ENCODE measurements at regions not wholly inside any gene's neighbourhood (a gene's known extent, or its start where the extent isn't known, plus 50 kb on each side); places are given as distances from the start of the nearest gene placed in this dataset.

DNA sequence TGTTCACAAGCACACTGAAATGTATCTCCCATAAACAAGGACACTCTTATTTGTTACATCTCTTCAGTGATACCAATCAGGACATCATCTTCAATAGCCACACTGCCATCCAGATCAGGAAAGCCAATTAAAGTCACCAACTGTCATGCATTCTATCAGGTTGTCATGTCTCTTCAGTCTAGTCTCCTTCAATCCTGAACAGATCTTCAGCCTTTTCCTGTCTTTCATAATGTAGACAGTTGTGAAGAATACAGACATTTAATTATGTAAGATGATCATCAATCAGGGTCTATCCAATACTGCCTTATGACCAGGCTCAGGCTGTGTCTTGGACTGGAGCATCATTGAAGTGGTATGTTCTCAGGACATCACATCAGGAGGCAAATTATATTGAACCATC is 419.8 kb upstream of the SMC2 start:
- TF ChIP-seq, protein P1, sequence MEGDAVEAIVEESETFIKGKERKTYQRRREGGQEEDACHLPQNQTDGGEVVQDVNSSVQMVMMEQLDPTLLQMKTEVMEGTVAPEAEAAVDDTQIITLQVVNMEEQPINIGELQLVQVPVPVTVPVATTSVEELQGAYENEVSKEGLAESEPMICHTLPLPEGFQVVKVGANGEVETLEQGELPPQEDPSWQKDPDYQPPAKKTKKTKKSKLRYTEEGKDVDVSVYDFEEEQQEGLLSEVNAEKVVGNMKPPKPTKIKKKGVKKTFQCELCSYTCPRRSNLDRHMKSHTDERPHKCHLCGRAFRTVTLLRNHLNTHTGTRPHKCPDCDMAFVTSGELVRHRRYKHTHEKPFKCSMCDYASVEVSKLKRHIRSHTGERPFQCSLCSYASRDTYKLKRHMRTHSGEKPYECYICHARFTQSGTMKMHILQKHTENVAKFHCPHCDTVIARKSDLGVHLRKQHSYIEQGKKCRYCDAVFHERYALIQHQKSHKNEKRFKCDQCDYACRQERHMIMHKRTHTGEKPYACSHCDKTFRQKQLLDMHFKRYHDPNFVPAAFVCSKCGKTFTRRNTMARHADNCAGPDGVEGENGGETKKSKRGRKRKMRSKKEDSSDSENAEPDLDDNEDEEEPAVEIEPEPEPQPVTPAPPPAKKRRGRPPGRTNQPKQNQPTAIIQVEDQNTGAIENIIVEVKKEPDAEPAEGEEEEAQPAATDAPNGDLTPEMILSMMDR (IDR thresholded peaks at IDR 0.05), result no peak
- TF ChIP-seq EP300 (IDR thresholded peaks at IDR 0.05; ENCODE audit: low read depth), result no peak

Data from transverse colon (tissue), 3 donors.